Fibroblast of lung (primary cell): ENCODE measurements at regions not wholly inside any gene's neighbourhood (a gene's known extent, or its start where the extent isn't known, plus 50 kb on each side); places are given as distances from the start of the nearest gene placed in this dataset.

Experiments
- EZH2 ChIP-seq: IDR thresholded peaks from 2 replicates; pipeline ENCODE4 v1.5.1; 2012; ENCODE audit warnings: low read length, control low read depth, mild to moderate bottlenecking; ENCODE audit errors: missing control alignments
- TF ChIP-seq, protein P1 (sequence below), 2 donors: IDR thresholded peaks in 1 of 2; conservative IDR thresholded peaks in 1 of 2; 1 replicate in 1 of 2; 2 replicates in 1 of 2; pipeline ENCODE4 v1.5.1; 2011 to 2012; ENCODE audit warnings: low read length in 2 of 2, control low read depth in 1 of 2, inconsistent platforms in 1 of 2, low read depth in 1 of 2, mild to moderate bottlenecking in 1 of 2

DNA sequence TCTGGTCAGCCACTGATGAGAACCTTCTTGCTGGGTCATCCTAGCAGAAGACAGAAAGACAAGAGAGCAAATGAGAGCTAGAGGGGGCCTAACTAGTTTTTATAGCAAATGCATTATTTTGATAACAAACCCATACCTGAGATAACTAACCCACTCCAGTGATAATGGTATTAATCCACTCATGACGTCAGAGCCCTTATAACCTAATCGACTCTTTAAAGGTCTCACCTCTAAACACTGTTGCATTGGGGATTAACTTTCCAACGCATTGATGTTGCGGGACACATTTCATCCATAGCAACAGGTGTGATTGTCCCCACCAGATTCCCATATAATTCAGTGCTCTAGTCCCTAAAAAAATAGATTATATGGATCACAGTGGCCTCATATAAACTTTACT, 312.1 kb downstream of the HTR1B start:
- TF ChIP-seq, protein P1, sequence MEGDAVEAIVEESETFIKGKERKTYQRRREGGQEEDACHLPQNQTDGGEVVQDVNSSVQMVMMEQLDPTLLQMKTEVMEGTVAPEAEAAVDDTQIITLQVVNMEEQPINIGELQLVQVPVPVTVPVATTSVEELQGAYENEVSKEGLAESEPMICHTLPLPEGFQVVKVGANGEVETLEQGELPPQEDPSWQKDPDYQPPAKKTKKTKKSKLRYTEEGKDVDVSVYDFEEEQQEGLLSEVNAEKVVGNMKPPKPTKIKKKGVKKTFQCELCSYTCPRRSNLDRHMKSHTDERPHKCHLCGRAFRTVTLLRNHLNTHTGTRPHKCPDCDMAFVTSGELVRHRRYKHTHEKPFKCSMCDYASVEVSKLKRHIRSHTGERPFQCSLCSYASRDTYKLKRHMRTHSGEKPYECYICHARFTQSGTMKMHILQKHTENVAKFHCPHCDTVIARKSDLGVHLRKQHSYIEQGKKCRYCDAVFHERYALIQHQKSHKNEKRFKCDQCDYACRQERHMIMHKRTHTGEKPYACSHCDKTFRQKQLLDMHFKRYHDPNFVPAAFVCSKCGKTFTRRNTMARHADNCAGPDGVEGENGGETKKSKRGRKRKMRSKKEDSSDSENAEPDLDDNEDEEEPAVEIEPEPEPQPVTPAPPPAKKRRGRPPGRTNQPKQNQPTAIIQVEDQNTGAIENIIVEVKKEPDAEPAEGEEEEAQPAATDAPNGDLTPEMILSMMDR (conservative IDR thresholded peaks at IDR 0.05 in 1 of 2, IDR thresholded peaks at IDR 0.05 in 1 of 2; ENCODE audit: low read depth in 1 of 2, low read length in 2 of 2), result no peak
- TF ChIP-seq EZH2, result no peak
